ENCODE measurements at regions not wholly inside any gene's neighbourhood (a gene's known extent, or its start where the extent isn't known, plus 50 kb on each side); places are given as distances from the start of the nearest gene placed in this dataset.

GRCh38 chr1:48059289-48059688 is 62.1 kb upstream of the TRABD2B start:
- no peaks in the 10 kb centered on the region for H3K27me3 ChIP-seq
- H3K27ac ChIP-seq: no peak overlapping the region
- H3K4me3 ChIP-seq: no peak overlapping the region
- TF ChIP-seq POLR2A (IDR thresholded peaks at IDR 0.05) (no peak), CTCF (IDR thresholded peaks at IDR 0.05) (no peak), EP300 (IDR thresholded peaks at IDR 0.05) (no peak), POLR2AphosphoS5 (IDR thresholded peaks at IDR 0.05) (no peak)
- no peaks in the 10 kb centered on the region for H3K4me1 ChIP-seq
- H3K9me3 ChIP-seq: no peaks in the 10 kb centered on the region
- intact Hi-C loops (cut with DNase I): no loop called here
- 88 to 91% methylated on average over 1 of the region's 1 CpG for WGBS, 2 donors
- DNase-seq: no peak
- no peaks in the 10 kb centered on the region for H3K36me3 ChIP-seq

- Histone ChIP-seq H3K27ac (no peak overlapping the region), H3K36me3 (no peaks in the 10 kb centered on the region), H3K4me3 (no peak overlapping the region), H3K4me1 (no peaks in the 10 kb centered on the region), H3K27me3 (no peaks in the 10 kb centered on the region), H3K9me3 (no peaks in the 10 kb centered on the region)
- whole genome bisulfite sequencing, 2 donors: 84 to 87% methylated on average over 11 of the region's 11 CpGs
- intact Hi-C loops (cut with DNase I): no loop called here
- TF ChIP-seq CTCF (IDR thresholded peaks at IDR 0.05) (no peak), POLR2AphosphoS5 (IDR thresholded peaks at IDR 0.05) (no peak), EP300 (IDR thresholded peaks at IDR 0.05) (no peak), POLR2A (IDR thresholded peaks at IDR 0.05) (no peak)
- no peak for DNase-seq
Observed at GRCh38 chr1:48058135-48059025, 61.2 kb upstream of the TRABD2B start.

- no peak for DNase-seq
- no peak for TF ChIP-seq CTCF (IDR thresholded peaks at IDR 0.05)
- no peak for TF ChIP-seq EP300 (IDR thresholded peaks at IDR 0.05)
- TF ChIP-seq POLR2A (IDR thresholded peaks at IDR 0.05): no peak
- TF ChIP-seq POLR2AphosphoS5 (IDR thresholded peaks at IDR 0.05): no peak
- Histone ChIP-seq H3K9me3 (no peaks in the 10 kb centered on the region), H3K27ac (no peak overlapping the region), H3K4me1 (peaks cover 0 to 8% (median 7%) of the 10 kb centered on the region in 4 donors), H3K36me3 (no peaks in the 10 kb centered on the region), H3K4me3 (no peak overlapping the region), H3K27me3 (no peaks in the 10 kb centered on the region)
- 94 to 96% methylated on average over 2 of the region's 2 CpGs for WGBS, 2 donors
- intact Hi-C loops (cut with DNase I): no loop called here
Observed at GRCh38 chr1:48057249-48057648, 60.1 kb upstream of the TRABD2B start.

- peaks cover 0 to 9% (median 8%) of the 10 kb centered on the region in 4 donors for H3K4me1 ChIP-seq
- DNase-seq: no peak
- TF ChIP-seq EP300 (IDR thresholded peaks at IDR 0.05): no peak
- TF ChIP-seq CTCF (IDR thresholded peaks at IDR 0.05): no peak
- no peak for TF ChIP-seq POLR2A (IDR thresholded peaks at IDR 0.05)
- TF ChIP-seq POLR2AphosphoS5 (IDR thresholded peaks at IDR 0.05): no peak
- H3K9me3 ChIP-seq: no peaks in the 10 kb centered on the region
- 37 to 64% methylated on average over 9 of the region's 9 CpGs for WGBS, 2 donors
- no peaks in the 10 kb centered on the region for H3K27me3 ChIP-seq
- H3K27ac ChIP-seq: no peak overlapping the region
- H3K4me3 ChIP-seq: no peak overlapping the region
- H3K36me3 ChIP-seq: no peaks in the 10 kb centered on the region
- intact Hi-C loops (cut with DNase I): no loop called here
Observed at GRCh38 chr1:48055876-48056764, 58.9 kb upstream of the TRABD2B start.
